BJ (cell line): ENCODE measurements at regions not wholly inside any gene's neighbourhood (a gene's known extent, or its start where the extent isn't known, plus 50 kb on each side); places are given as distances from the start of the nearest gene placed in this dataset.
"Not testable (repeated sequence)": the region's sequence is repeated elsewhere in the genome, so short reads cannot be mapped to it uniquely, and the experiment has no call there.

Source experiments
- CTCF ChIA-PET: fragments of 350-600 bp; formaldehyde crosslinking; extraction: SDS; loops from one replicate; lab custom pipeline; 2021; ENCODE audit warnings: antibody characterized with exemption, inconsistent platforms; lab: Yijun Ruan, JAX
- POLR2A ChIA-PET: fragments of 300-600 bp; sonication (Branson Sonifier 250); formaldehyde crosslinking; extraction: SDS; loops from one replicate; lab custom pipeline; 2021; ENCODE audit warnings: antibody characterized with exemption; lab: Charles Lee
- DNase-seq: peaks from one replicate; pipeline ENCODE4 v3.0.0-alpha.2; 2011; ENCODE audit warnings: low read depth
- H3K27me3 ChIP-seq: 2 replicates; pipeline ENCODE4 v1.6.0; 2011; ENCODE audit warnings: low read length; ENCODE audit not compliant: control insufficient read depth, insufficient read depth
- H3K36me3 ChIP-seq: 2 replicates; pipeline ENCODE4 v1.5.1; 2011; ENCODE audit warnings: low read length; ENCODE audit not compliant: control insufficient read depth, insufficient read depth
- H3K4me3 ChIP-seq: 2 replicates; pipeline ENCODE4 v1.5.1; 2011; ENCODE audit warnings: low read depth, mild to moderate bottlenecking, control low read depth, low read length
- TF ChIP-seq, protein P1 (sequence below): IDR thresholded peaks from 2 replicates; pipeline ENCODE4 v1.5.1; 2011; ENCODE audit warnings: low read depth, mild to moderate bottlenecking, control low read depth, inconsistent platforms, low read length, moderate library complexity; ENCODE audit not compliant: insufficient read depth

GRCh38 chr2:145407-145806, 99.1 kb upstream of the FAM110C start:
- TF ChIP-seq, protein P1, sequence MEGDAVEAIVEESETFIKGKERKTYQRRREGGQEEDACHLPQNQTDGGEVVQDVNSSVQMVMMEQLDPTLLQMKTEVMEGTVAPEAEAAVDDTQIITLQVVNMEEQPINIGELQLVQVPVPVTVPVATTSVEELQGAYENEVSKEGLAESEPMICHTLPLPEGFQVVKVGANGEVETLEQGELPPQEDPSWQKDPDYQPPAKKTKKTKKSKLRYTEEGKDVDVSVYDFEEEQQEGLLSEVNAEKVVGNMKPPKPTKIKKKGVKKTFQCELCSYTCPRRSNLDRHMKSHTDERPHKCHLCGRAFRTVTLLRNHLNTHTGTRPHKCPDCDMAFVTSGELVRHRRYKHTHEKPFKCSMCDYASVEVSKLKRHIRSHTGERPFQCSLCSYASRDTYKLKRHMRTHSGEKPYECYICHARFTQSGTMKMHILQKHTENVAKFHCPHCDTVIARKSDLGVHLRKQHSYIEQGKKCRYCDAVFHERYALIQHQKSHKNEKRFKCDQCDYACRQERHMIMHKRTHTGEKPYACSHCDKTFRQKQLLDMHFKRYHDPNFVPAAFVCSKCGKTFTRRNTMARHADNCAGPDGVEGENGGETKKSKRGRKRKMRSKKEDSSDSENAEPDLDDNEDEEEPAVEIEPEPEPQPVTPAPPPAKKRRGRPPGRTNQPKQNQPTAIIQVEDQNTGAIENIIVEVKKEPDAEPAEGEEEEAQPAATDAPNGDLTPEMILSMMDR, result no peak
- Histone ChIP-seq H3K27me3 (no peaks in the 10 kb centered on the region), H3K4me3 (no peak overlapping the region), H3K36me3 (no peaks in the 10 kb centered on the region)
- ChIA-PET POLR2A (no interaction called here), CTCF (no interaction called here)
- no peak for DNase-seq

GRCh38 chr2:141611-142010, 95.3 kb upstream of the FAM110C start:
- CTCF ChIA-PET, result no interaction called here
- Histone ChIP-seq H3K4me3 (no peak overlapping the region), H3K27me3 (no peaks in the 10 kb centered on the region), H3K36me3 (no peaks in the 10 kb centered on the region)
- DNase-seq, result no peak
- TF ChIP-seq, protein P1, result no peak
- POLR2A ChIA-PET, result no interaction called here

DNA sequence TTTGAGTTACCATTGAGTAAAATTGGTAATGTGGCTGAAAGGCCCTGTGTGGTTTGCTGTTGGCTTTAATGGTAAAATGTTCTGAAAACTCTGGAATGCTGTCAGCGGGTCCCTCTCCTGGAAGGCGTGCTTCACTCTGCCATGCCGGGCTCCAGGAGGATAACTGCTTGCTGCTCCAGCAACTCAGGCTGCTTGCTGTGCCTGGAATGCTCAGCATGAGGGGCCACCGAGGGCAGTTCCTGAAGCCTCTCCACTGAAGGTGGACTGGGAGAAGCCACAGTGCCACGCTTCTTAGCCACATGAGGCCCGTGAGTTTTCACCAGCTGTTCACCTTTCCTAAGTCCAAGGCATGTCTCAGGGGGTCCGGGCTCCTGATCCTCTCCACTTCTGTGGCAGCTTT, 90.4 kb upstream of the FAM110C start:
- TF ChIP-seq, protein P1, result no peak
- Histone ChIP-seq H3K36me3 (no peaks in the 10 kb centered on the region), H3K27me3 (no peaks in the 10 kb centered on the region), H3K4me3 (no peak overlapping the region)
- CTCF ChIA-PET, result no interaction called here
- no peak for DNase-seq
- POLR2A ChIA-PET, result no interaction called here

- H3K36me3 ChIP-seq, result no peaks in the 10 kb centered on the region
- no peak for DNase-seq
- no peak overlapping the region for H3K4me3 ChIP-seq
- TF ChIP-seq, protein P1, result no peak
- ChIA-PET CTCF (interaction anchor here (0.6 kb wide), 1 partner anchor 22 kb away, joined by 4 read pairs; no protein-coding TSS in a partner anchor), POLR2A (no interaction called here)
- no peaks in the 10 kb centered on the region for H3K27me3 ChIP-seq
Measured at GRCh38 chr2:133675-134593, 87.6 kb upstream of the FAM110C start.

DNA sequence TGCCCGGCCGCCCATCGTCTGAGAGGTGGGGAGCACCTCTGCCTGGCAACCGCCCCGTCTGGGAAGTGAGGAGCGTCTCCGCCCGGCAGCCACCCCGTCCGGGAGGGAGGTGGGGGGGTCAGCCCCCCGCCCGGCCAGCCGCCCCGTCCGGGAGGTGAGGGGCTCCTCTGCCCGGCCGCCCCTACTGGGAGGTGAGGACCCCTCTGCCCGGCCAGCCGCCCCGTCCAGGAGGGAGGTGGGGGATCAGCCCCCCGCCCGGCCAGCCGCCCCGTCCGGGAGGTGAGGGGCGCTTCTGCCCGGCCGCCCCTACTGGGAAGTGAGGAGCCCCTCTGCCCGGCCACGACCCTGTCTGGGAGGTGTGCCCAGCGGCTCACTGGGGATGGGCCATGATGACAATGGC, 80.5 kb upstream of the FAM110C start:
- CTCF ChIA-PET, DNase-seq, H3K27me3 ChIP-seq, POLR2A ChIA-PET, H3K36me3 ChIP-seq, H3K4me3 ChIP-seq: not testable (repeated sequence)
